Neural progenitor cell (in vitro differentiated cells): ENCODE measurements at regions not wholly inside any gene's neighbourhood (a gene's known extent, or its start where the extent isn't known, plus 50 kb on each side); places are given as distances from the start of the nearest gene placed in this dataset.
A peak's percentile ranks its signal among the peaks of the same experiment; 100 is the strongest.

Experiments used
- DNase-seq: peaks from one replicate; pipeline ENCODE4 v3.0.0-alpha.2; 2016; ENCODE audit warnings: low spot score
- H2AFZ ChIP-seq: fragments of 200-600 bp; sonication (generic); replicated peaks from 2 replicates; pipeline ENCODE4 v1.6.1; 2016; ENCODE audit warnings: antibody characterized with exemption
- H3F3A ChIP-seq: fragments of 200-600 bp; sonication (generic); 2 replicates; pipeline ENCODE4 v1.6.1; 2016; ENCODE audit warnings: antibody characterized with exemption, low read depth
- H3K27ac ChIP-seq: fragments of 200-600 bp; sonication (generic); 2 replicates; pipeline ENCODE4 v1.5.1; 2016; ENCODE audit warnings: mild to moderate bottlenecking
- H3K27me3 ChIP-seq: fragments of 200-600 bp; sonication (generic); 2 replicates; pipeline ENCODE4 v1.6.1; 2016; ENCODE audit warnings: mild to moderate bottlenecking, moderate library complexity
- H3K36me3 ChIP-seq: fragments of 200-600 bp; sonication (generic); 2 replicates; pipeline ENCODE4 v1.5.1; 2016
- H3K4me1 ChIP-seq: fragments of 200-600 bp; sonication (generic); 2 replicates; pipeline ENCODE4 v1.6.1; 2016; ENCODE audit warnings: mixed run types
- H3K4me2 ChIP-seq: fragments of 200-600 bp; sonication (generic); 2 replicates; pipeline ENCODE4 v1.6.1; 2016
- H3K4me3 ChIP-seq: fragments of 200-600 bp; sonication (generic); 2 replicates; pipeline ENCODE4 v1.5.1; 2016
- H3K79me2 ChIP-seq: fragments of 200-600 bp; sonication (generic); 2 replicates; pipeline ENCODE4 v1.6.1; 2016; ENCODE audit warnings: low read depth
- H3K9ac ChIP-seq: fragments of 200-600 bp; sonication (generic); 2 replicates; pipeline ENCODE4 v1.6.1; 2016
- H3K9me3 ChIP-seq: fragments of 200-600 bp; sonication (generic); 2 replicates; pipeline ENCODE4 v1.5.1; 2016; ENCODE audit warnings: low read depth
- H4K20me1 ChIP-seq: fragments of 200-600 bp; sonication (generic); 2 replicates; pipeline ENCODE4 v1.6.1; 2016; ENCODE audit warnings: low read depth
- H3K27ac Mint-ChIP-seq: 3 replicates; pipeline ENCODE4 v1.8.0; 2021; ENCODE audit warnings: mixed read lengths
- H3K27me3 Mint-ChIP-seq: 2 replicates; pipeline ENCODE4 v1.8.0; 2022; ENCODE audit warnings: low read depth, mild to moderate bottlenecking, inconsistent platforms, moderate library complexity, mixed read lengths; ENCODE audit not compliant: insufficient read depth
- H3K36me3 Mint-ChIP-seq: 3 replicates; pipeline ENCODE4 v1.8.0; 2021; ENCODE audit warnings: mixed read lengths
- H3K4me1 Mint-ChIP-seq: 3 replicates; pipeline ENCODE4 v1.8.0; 2021; ENCODE audit warnings: mixed read lengths
- H3K4me3 Mint-ChIP-seq: 3 replicates; pipeline ENCODE4 v1.8.0; 2021; ENCODE audit warnings: mild to moderate bottlenecking, moderate library complexity, mixed read lengths
- H3K9me3 Mint-ChIP-seq: 3 replicates; pipeline ENCODE4 v1.8.0; 2020; ENCODE audit warnings: mixed read lengths
- CTCF ChIP-seq: fragments of 200-600 bp; sonication (generic); IDR thresholded peaks from 2 replicates; pipeline ENCODE4 v1.5.1; 2017; ENCODE audit warnings: antibody characterized with exemption, mild to moderate bottlenecking
- EZH2 ChIP-seq: fragments of 200-600 bp; sonication (generic); IDR thresholded peaks from 2 replicates; pipeline ENCODE4 v1.6.1; 2017; ENCODE audit warnings: antibody characterized with exemption, mild to moderate bottlenecking, moderate library complexity
- EZH2phosphoT487 ChIP-seq: fragments of 200-600 bp; sonication (generic); IDR thresholded peaks from 2 replicates; pipeline ENCODE4 v1.6.1; 2017; ENCODE audit warnings: antibody characterized with exemption

- H3K36me3 Mint-ChIP-seq = peaks cover 14% of the 10 kb centered on the region
- Histone ChIP-seq H3K27me3 (peaks cover 31% of the 10 kb centered on the region), H4K20me1 (peaks cover 9% of the 10 kb centered on the region), H3K4me3 (no peak overlapping the region), H3K36me3 (no peaks in the 10 kb centered on the region), H3K79me2 (no peaks in the 10 kb centered on the region), H3F3A (peaks cover 26% of the 10 kb centered on the region), H3K4me2 (peak overlapping the region; percentile 61), H3K9ac (no peak overlapping the region), H3K9me3 (no peaks in the 10 kb centered on the region), H2AFZ (no peak overlapping the region), H3K4me1 (peaks cover 42% of the 10 kb centered on the region), H3K27ac (peak overlapping the region; percentile 82)
- H3K4me1 Mint-ChIP-seq = peaks cover 55% of the 10 kb centered on the region
- peak overlapping the region; percentile 97 for H3K27ac Mint-ChIP-seq
- no peak for TF ChIP-seq EZH2phosphoT487
- no peak for TF ChIP-seq EZH2
- TF ChIP-seq CTCF = no peak
- H3K4me3 Mint-ChIP-seq = no peak overlapping the region
- H3K9me3 Mint-ChIP-seq = peaks cover 17% of the 10 kb centered on the region
- DNase-seq = no peak
- H3K27me3 Mint-ChIP-seq = peaks cover 7% of the 10 kb centered on the region
These were observed 578.3 kb downstream of the HAO1 start for GRCh38 chr20:7361931-7362330.

- H3K36me3 Mint-ChIP-seq = peaks cover 14% of the 10 kb centered on the region
- H3K9ac ChIP-seq = no peak overlapping the region
- no peak overlapping the region for H3K4me3 Mint-ChIP-seq
- peaks cover 9% of the 10 kb centered on the region for H4K20me1 ChIP-seq
- peaks cover 26% of the 10 kb centered on the region for H3F3A ChIP-seq
- H3K9me3 Mint-ChIP-seq = peaks cover 21% of the 10 kb centered on the region
- TF ChIP-seq EZH2 (no peak), EZH2phosphoT487 (no peak), CTCF (no peak)
- H3K4me1 Mint-ChIP-seq = peaks cover 61% of the 10 kb centered on the region
- H3K36me3 ChIP-seq = no peaks in the 10 kb centered on the region
- H3K27ac ChIP-seq = no peak overlapping the region
- peaks cover 31% of the 10 kb centered on the region for H3K27me3 ChIP-seq
- no peaks in the 10 kb centered on the region for H3K9me3 ChIP-seq
- H3K4me3 ChIP-seq = no peak overlapping the region
- H2AFZ ChIP-seq = no peak overlapping the region
- peaks cover 7% of the 10 kb centered on the region for H3K27me3 Mint-ChIP-seq
- H3K79me2 ChIP-seq = no peaks in the 10 kb centered on the region
- DNase-seq = no peak
- peak overlapping the region; percentile 89 for H3K27ac Mint-ChIP-seq
- peak overlapping the region; percentile 61 for H3K4me2 ChIP-seq
- H3K4me1 ChIP-seq = peaks cover 42% of the 10 kb centered on the region
These were observed 577.7 kb downstream of the HAO1 start for GRCh38 chr20:7362601-7363000.

- peaks cover 9% of the 10 kb centered on the region for H4K20me1 ChIP-seq
- no peaks in the 10 kb centered on the region for H3K36me3 ChIP-seq
- H3K4me3 ChIP-seq = no peak overlapping the region
- no peak overlapping the region for H2AFZ ChIP-seq
- peaks cover 17% of the 10 kb centered on the region for H3F3A ChIP-seq
- H3K36me3 Mint-ChIP-seq = peaks cover 14% of the 10 kb centered on the region
- no peak for TF ChIP-seq CTCF
- TF ChIP-seq EZH2phosphoT487 = no peak
- no peak for TF ChIP-seq EZH2
- H3K27ac ChIP-seq = no peak overlapping the region
- H3K4me3 Mint-ChIP-seq = no peak overlapping the region
- no peak for DNase-seq
- H3K9me3 Mint-ChIP-seq = peaks cover 28% of the 10 kb centered on the region
- no peak overlapping the region for H3K9ac ChIP-seq
- peaks cover 11% of the 10 kb centered on the region for H3K27me3 Mint-ChIP-seq
- no peak overlapping the region for H3K4me2 ChIP-seq
- no peaks in the 10 kb centered on the region for H3K79me2 ChIP-seq
- peak overlapping the region; percentile 39 for H3K27ac Mint-ChIP-seq
- H3K4me1 Mint-ChIP-seq = peaks cover 44% of the 10 kb centered on the region
- no peaks in the 10 kb centered on the region for H3K9me3 ChIP-seq
- peaks cover 22% of the 10 kb centered on the region for H3K4me1 ChIP-seq
- peaks cover 16% of the 10 kb centered on the region for H3K27me3 ChIP-seq
These were observed 574.1 kb downstream of the HAO1 start for GRCh38 chr20:7366189-7366588.
